Fibroblast of lung (primary cell): ENCODE measurements at regions not wholly inside any gene's neighbourhood (a gene's known extent, or its start where the extent isn't known, plus 50 kb on each side); places are given as distances from the start of the nearest gene placed in this dataset.
A peak's percentile ranks its signal among the peaks of the same experiment; 100 is the strongest.

Experiments used
- DNase-seq, 2 donors: peaks; one replicate each; pipeline versions ENCODE4 v3.0.0 to v3.0.0-alpha.2; 2010; ENCODE audit warnings: low read depth in 2 of 2
- H2AFZ ChIP-seq: 2 replicates; pipeline ENCODE4 v1.5.1; 2012; ENCODE audit warnings: low read length, control low read depth, inconsistent platforms
- H3K27ac ChIP-seq: 2 replicates; pipeline ENCODE4 v1.5.1; 2011; ENCODE audit warnings: low read length, control low read depth; ENCODE audit not compliant: insufficient read depth
- H3K27me3 ChIP-seq: 2 replicates; pipeline ENCODE4 v1.5.1; 2011; ENCODE audit warnings: mild to moderate bottlenecking, low read length; ENCODE audit not compliant: control insufficient read depth, insufficient read depth
- H3K36me3 ChIP-seq: 2 replicates; pipeline ENCODE4 v1.5.1; 2011; ENCODE audit warnings: low read length; ENCODE audit not compliant: control insufficient read depth, insufficient read depth
- H3K4me1 ChIP-seq: 2 replicates; pipeline ENCODE4 v1.5.1; 2011; ENCODE audit warnings: low read length; ENCODE audit not compliant: control insufficient read depth, insufficient read depth; ENCODE audit errors: extremely low read depth
- H3K4me2 ChIP-seq: 2 replicates; pipeline ENCODE4 v1.5.1; 2011; ENCODE audit warnings: low read length, control low read depth; ENCODE audit not compliant: insufficient read depth; ENCODE audit errors: extremely low read depth
- H3K4me3 ChIP-seq, 4 experiments: fragments of 200-600 bp in 1 of 4; sonication (generic) in 1 of 4; replicated peaks in 1 of 4; 2 replicates each; pipeline ENCODE4 v1.5.1; 2011 to 2016; ENCODE audit warnings: low read length in 4 of 4, low read depth in 3 of 4, mild to moderate bottlenecking in 3 of 4, control low read depth in 2 of 4, inconsistent platforms in 1 of 4, mixed read lengths in 1 of 4; ENCODE audit not compliant: insufficient read depth in 1 of 4; ENCODE audit errors: control extremely low read depth in 1 of 4
- H3K79me2 ChIP-seq: 2 replicates; pipeline ENCODE4 v1.5.1; 2012; ENCODE audit warnings: mild to moderate bottlenecking, low read length, inconsistent platforms; ENCODE audit not compliant: control insufficient read depth, insufficient read depth
- H3K9ac ChIP-seq: 2 replicates; pipeline ENCODE4 v1.5.1; 2011; ENCODE audit warnings: mild to moderate bottlenecking, low read length, control low read depth; ENCODE audit not compliant: insufficient read depth
- H3K9me3 ChIP-seq: 2 replicates; pipeline ENCODE4 v1.5.1; 2012; ENCODE audit warnings: low read depth, low read length; ENCODE audit not compliant: control insufficient read depth, insufficient read depth
- H4K20me1 ChIP-seq: 2 replicates; pipeline ENCODE4 v1.5.1; 2011; ENCODE audit warnings: low read length; ENCODE audit not compliant: control insufficient read depth, insufficient read depth; ENCODE audit errors: extremely low read depth
- CTCF ChIP-seq, 2 donors: IDR thresholded peaks in 1 of 2; conservative IDR thresholded peaks in 1 of 2; 1 replicate in 1 of 2; 2 replicates in 1 of 2; pipeline ENCODE4 v1.5.1; 2011 to 2012; ENCODE audit warnings: low read length in 2 of 2, control low read depth in 1 of 2, inconsistent platforms in 1 of 2, low read depth in 1 of 2, mild to moderate bottlenecking in 1 of 2
- EZH2 ChIP-seq: IDR thresholded peaks from 2 replicates; pipeline ENCODE4 v1.5.1; 2012; ENCODE audit warnings: low read length, control low read depth, mild to moderate bottlenecking; ENCODE audit errors: missing control alignments

- no peak for DNase-seq
- H3K9me3 ChIP-seq, result no peaks in the 10 kb centered on the region
- no peaks in the 10 kb centered on the region for H3K36me3 ChIP-seq
- H4K20me1 ChIP-seq, result no peaks in the 10 kb centered on the region
- H3K79me2 ChIP-seq, result no peaks in the 10 kb centered on the region
- H3K27ac ChIP-seq, result no peak overlapping the region
- H3K27me3 ChIP-seq, result no peaks in the 10 kb centered on the region
- H3K4me2 ChIP-seq, result no peak overlapping the region
- no peak overlapping the region for H3K4me3 ChIP-seq
- H3K9ac ChIP-seq, result no peak overlapping the region
- no peak overlapping the region for H2AFZ ChIP-seq
- TF ChIP-seq EZH2 (no peak), CTCF (conservative IDR thresholded peaks at IDR 0.05 in 1 of 2, IDR thresholded peaks at IDR 0.05 in 1 of 2; ENCODE audit: low read depth in 1 of 2, low read length in 2 of 2) (no peak)
- no peaks in the 10 kb centered on the region for H3K4me1 ChIP-seq
Observed at GRCh38 chr10:28391283-28391682, 88.4 kb upstream of the MPP7 start.

- peak; percentile 49 to 67 for DNase-seq
Observed at GRCh38 chr10:28393956-28394568, 91.2 kb upstream of the MPP7 start.

GRCh38 chr10:28396331-28396730 lies 93.5 kb upstream of the MPP7 start:
- no peak for DNase-seq
- H3K27ac ChIP-seq, result no peak overlapping the region
- no peak overlapping the region for H3K4me2 ChIP-seq

More at GRCh38 chr10:28393956-28394568, 91.2 kb upstream of the MPP7 start:
- Histone ChIP-seq H3K9ac (no peak overlapping the region), H3K4me1 (no peaks in the 10 kb centered on the region), H3K27me3 (no peaks in the 10 kb centered on the region), H3K36me3 (no peaks in the 10 kb centered on the region), H3K9me3 (no peaks in the 10 kb centered on the region), H3K4me2 (no peak overlapping the region), H4K20me1 (no peaks in the 10 kb centered on the region), H3K27ac (no peak overlapping the region), H2AFZ (no peak overlapping the region), H3K4me3 (no peak overlapping the region), H3K79me2 (no peaks in the 10 kb centered on the region)
- no peak for TF ChIP-seq EZH2
- TF ChIP-seq CTCF (conservative IDR thresholded peaks at IDR 0.05 in 1 of 2, IDR thresholded peaks at IDR 0.05 in 1 of 2; ENCODE audit: low read depth in 1 of 2, low read length in 2 of 2), result peak; percentile 95

More at GRCh38 chr10:28396331-28396730, 93.5 kb upstream of the MPP7 start:
- Histone ChIP-seq H3K36me3 (no peaks in the 10 kb centered on the region), H3K9me3 (no peaks in the 10 kb centered on the region), H3K9ac (no peak overlapping the region), H3K79me2 (no peaks in the 10 kb centered on the region), H3K4me1 (no peaks in the 10 kb centered on the region), H3K27me3 (no peaks in the 10 kb centered on the region), H4K20me1 (no peaks in the 10 kb centered on the region), H2AFZ (no peak overlapping the region), H3K4me3 (no peak overlapping the region)
- TF ChIP-seq CTCF (conservative IDR thresholded peaks at IDR 0.05 in 1 of 2, IDR thresholded peaks at IDR 0.05 in 1 of 2; ENCODE audit: low read depth in 1 of 2, low read length in 2 of 2) (no peak), EZH2 (no peak)
